ENCODE measurements at regions not wholly inside any gene's neighbourhood (a gene's known extent, or its start where the extent isn't known, plus 50 kb on each side); places are given as distances from the start of the nearest gene placed in this dataset.

GRCh38 chr12:124132530-124132929 lies 159.5 kb downstream of the ZNF664 start:
- TF ChIP-seq FOXA1 (IDR thresholded peaks at IDR 0.05) = no peak
- no peak for TF ChIP-seq CTBP1 (IDR thresholded peaks at IDR 0.05; ENCODE audit: borderline replicate concordance)
- TF ChIP-seq HDGF (IDR thresholded peaks at IDR 0.05; ENCODE audit: borderline replicate concordance) = no peak
- TF ChIP-seq SP1 (IDR thresholded peaks at IDR 0.05) = no peak
- TF ChIP-seq ARNT (IDR thresholded peaks at IDR 0.05) = no peak
- no peak for TF ChIP-seq FOXM1 (IDR thresholded peaks at IDR 0.05; ENCODE audit: borderline replicate concordance)
- no peak for TF ChIP-seq BHLHE40 (IDR thresholded peaks at IDR 0.05; ENCODE audit: borderline replicate concordance)
- TF ChIP-seq SUZ12 (IDR thresholded peaks at IDR 0.05) = no peak

Data from HEK293T (cell line).